G401 (cell line): ENCODE measurements at regions not wholly inside any gene's neighbourhood (a gene's known extent, or its start where the extent isn't known, plus 50 kb on each side); places are given as distances from the start of the nearest gene placed in this dataset.
"Not testable (repeated sequence)": the region's sequence is repeated elsewhere in the genome, so short reads cannot be mapped to it uniquely, and the experiment has no call there.

ENCODE experiments used
- DNase-seq: peaks from one replicate; pipeline ENCODE4 v3.0.0-alpha.2; 2015; ENCODE audit warnings: low spot score
- in situ Hi-C: cut with HindIII; loops from 2 replicates; pipeline ENCODE4 v1.10.0; 2016; ENCODE audit warnings: low sequenced_read_pairs, mixed read lengths

GRCh38 chr6:147979966-147980365 is 362.7 kb upstream of the SASH1 start:
- in situ Hi-C loops, result no loop called here

GRCh38 chr6:147983581-147984366 is 358.9 kb upstream of the SASH1 start:
- in situ Hi-C loops, result no loop called here
- no peak for DNase-seq

More at GRCh38 chr6:147979966-147980365, 362.7 kb upstream of the SASH1 start:
- no peak for DNase-seq

GRCh38 chr6:147986846-147987245 is 355.8 kb upstream of the SASH1 start:
- in situ Hi-C loops, result no loop called here
- DNase-seq, result no peak

GRCh38 chr6:147990159-147990558 is 352.5 kb upstream of the SASH1 start:
- in situ Hi-C loops, result no loop called here
- DNase-seq, result no peak

- DNase-seq, result no peak
- in situ Hi-C loops, result no loop called here
Observed at GRCh38 chr6:147991961-147992360, 350.7 kb upstream of the SASH1 start.

- in situ Hi-C loops, result no loop called here
- DNase-seq, result no peak
Observed at GRCh38 chr6:147999001-147999540, 343.6 kb upstream of the SASH1 start.

GRCh38 chr6:148001844-148002642 is 340.6 kb upstream of the SASH1 start:
- in situ Hi-C loops, result no loop called here
- no peak for DNase-seq

- no peak for DNase-seq
- in situ Hi-C loops, result no loop called here
Observed at GRCh38 chr6:148004651-148005050, 338.0 kb upstream of the SASH1 start.

- in situ Hi-C loops, result no loop called here
- DNase-seq, result no peak
Observed at GRCh38 chr6:148005806-148006205, 336.8 kb upstream of the SASH1 start.

- in situ Hi-C loops, DNase-seq: not testable (repeated sequence)
Observed at GRCh38 chr6:148010516-148010915, 332.1 kb upstream of the SASH1 start.

GRCh38 chr6:148016013-148016412 is 326.6 kb upstream of the SASH1 start:
- no peak for DNase-seq
- in situ Hi-C loops, result no loop called here

- DNase-seq, result no peak
- in situ Hi-C loops, result no loop called here
Observed at GRCh38 chr6:148021165-148021564, 321.5 kb upstream of the SASH1 start.

- in situ Hi-C loops, result no loop called here
- no peak for DNase-seq
Observed at GRCh38 chr6:148021699-148022098, 320.9 kb upstream of the SASH1 start.

GRCh38 chr6:148022279-148022678 is 320.4 kb upstream of the SASH1 start:
- in situ Hi-C loops, DNase-seq: not testable (repeated sequence)

- no peak for DNase-seq
- in situ Hi-C loops, result no loop called here
Observed at GRCh38 chr6:148027201-148027600, 315.4 kb upstream of the SASH1 start.

- in situ Hi-C loops, result no loop called here
- no peak for DNase-seq
Observed at GRCh38 chr6:148035806-148036390, 306.7 kb upstream of the SASH1 start.

- in situ Hi-C loops, result no loop called here
- no peak for DNase-seq
Observed at GRCh38 chr6:148037496-148037895, 305.1 kb upstream of the SASH1 start.

- DNase-seq, result no peak
- in situ Hi-C loops, result no loop called here
Observed at GRCh38 chr6:148041546-148041945, 301.1 kb upstream of the SASH1 start.

GRCh38 chr6:148042536-148042935 is 300.1 kb upstream of the SASH1 start:
- in situ Hi-C loops, result no loop called here
- DNase-seq, result no peak

GRCh38 chr6:148044261-148044751 is 298.3 kb upstream of the SASH1 start:
- in situ Hi-C loops, result no loop called here

More at GRCh38 chr6:148044261-148044751, 298.3 kb upstream of the SASH1 start:
- DNase-seq, result no peak
